ENCODE measurements at regions not wholly inside any gene's neighbourhood (a gene's known extent, or its start where the extent isn't known, plus 50 kb on each side); places are given as distances from the start of the nearest gene placed in this dataset.

- no peak for TF ChIP-seq MXI1 (IDR thresholded peaks at IDR 0.05; ENCODE audit: borderline replicate concordance, low read depth, low read length)
- TF ChIP-seq CEBPB (IDR thresholded peaks at IDR 0.05; ENCODE audit: low read depth, low read length): no peak
- no peak for TF ChIP-seq NFE2L2 (IDR thresholded peaks at IDR 0.05; ENCODE audit: low read depth, low read length)
- TF ChIP-seq ELK1 (IDR thresholded peaks at IDR 0.05; ENCODE audit: borderline replicate concordance, low read depth, low read length): no peak
- no peak for TF ChIP-seq CHD1 (IDR thresholded peaks at IDR 0.05; ENCODE audit: low read depth, low read length)
- TF ChIP-seq POLR2A (IDR thresholded peaks at IDR 0.05; ENCODE audit: low read depth, low read length): no peak
- no peak for TF ChIP-seq BHLHE40 (IDR thresholded peaks at IDR 0.05; ENCODE audit: low read depth, low read length)
- TF ChIP-seq CTCF (conservative IDR thresholded peaks at IDR 0.05; ENCODE audit: low read depth, low read length): no peak
- no peak for TF ChIP-seq MAFK (IDR thresholded peaks at IDR 0.05; ENCODE audit: low read depth, low read length)
- no peak for TF ChIP-seq USF2 (IDR thresholded peaks at IDR 0.05; ENCODE audit: low read depth, low read length)
- TF ChIP-seq FOS (IDR thresholded peaks at IDR 0.05; ENCODE audit: low read depth, low read length): no peak
- ChIA-PET CTCF (no interaction called here), POLR2A (ENCODE audit: unreplicated experiment) (no interaction called here)
- H4K5ac ChIP-seq (ENCODE audit: low read depth, low read length): no peak overlapping the region
- no peak overlapping the region for H2AK5ac ChIP-seq (ENCODE audit: low read depth, low read length)
- ATAC-seq (ENCODE audit: low read depth): no peak
- no peaks in the 10 kb centered on the region for H3K27me3 ChIP-seq (ENCODE audit: control insufficient read depth, insufficient read depth, low read length)
- no peak overlapping the region for H3K27ac ChIP-seq (ENCODE audit: insufficient read depth, low read length)
- no peak overlapping the region for H2BK120ac ChIP-seq (ENCODE audit: low read depth, low read length)
- H3K9ac ChIP-seq (ENCODE audit: low read depth, low read length): no peak overlapping the region
- BruUV-seq (replicated peaks): no TSS peak
- H3K14ac ChIP-seq (replicated peaks; ENCODE audit: low read depth, low read length): no peak overlapping the region
- no peak overlapping the region for H3K4me2 ChIP-seq (ENCODE audit: low read depth, low read length)
- H2BK5ac ChIP-seq (ENCODE audit: low read depth, low read length, poor library complexity, severe bottlenecking): no peak overlapping the region
- H3K36me3 ChIP-seq (ENCODE audit: control insufficient read depth, insufficient read depth, low read length): no peaks in the 10 kb centered on the region
- H3K23ac ChIP-seq (ENCODE audit: low read depth, low read length): no peak overlapping the region
- H2AFZ ChIP-seq (replicated peaks; ENCODE audit: low read length, poor library complexity): no peak overlapping the region
- 60% methylated on average over 1 of the region's 4 CpGs; no CpG with 5 or more reads in 1 of the 2 experiments for WGBS, 2 experiments (ENCODE audit: extremely low coverage in 2 of 2, insufficient read length in 1 of 2)
- no peaks in the 10 kb centered on the region for H3K79me1 ChIP-seq (ENCODE audit: low read depth in 1 of 2, low read length in 2 of 2)
- H2AK9ac ChIP-seq (replicated peaks; ENCODE audit: low read depth, low read length, poor library complexity): no peak overlapping the region
- H3K56ac ChIP-seq (ENCODE audit: extremely low read depth, insufficient read depth, low read length): no peak overlapping the region
- H4K91ac ChIP-seq (ENCODE audit: insufficient read depth, low read depth, low read length): no peak overlapping the region
- no peak overlapping the region for H3K18ac ChIP-seq (ENCODE audit: low read depth, low read length)
- H2BK15ac ChIP-seq (ENCODE audit: low read depth, low read length): no peak overlapping the region
- no peak overlapping the region for H4K8ac ChIP-seq (ENCODE audit: low read depth in 2 of 2, low read length in 2 of 2)
- H4K20me1 ChIP-seq (ENCODE audit: insufficient read depth, low read length): no peaks in the 10 kb centered on the region
- peaks cover 3% of the 10 kb centered on the region for H3K9me1 ChIP-seq (ENCODE audit: insufficient read depth, low read length)
- H3K4me3 ChIP-seq (ENCODE audit: insufficient read depth, low read depth, low read length): no peak overlapping the region
- no peak for DNase-seq
- no peak overlapping the region for H3K4ac ChIP-seq (ENCODE audit: low read depth, low read length)
- dilution Hi-C loops (cut with HindIII; ENCODE audit: low sequenced_read_pairs, unreplicated experiment): no loop called here
- peaks cover 18% of the 10 kb centered on the region for H3K4me1 ChIP-seq (ENCODE audit: control insufficient read depth, insufficient read depth, low read length)
- intact Hi-C loops (cut with micrococcal nuclease): no loop called here
- in situ Hi-C loops (cut with MboI; ENCODE audit: low sequenced_read_pairs): no loop called here
- H2BK20ac ChIP-seq (ENCODE audit: low read depth, low read length): no peak overlapping the region; the same call in 1 of the 2 replicates
- no peaks in the 10 kb centered on the region for H3K9me3 ChIP-seq (ENCODE audit: control insufficient read depth, insufficient read depth, low read length)
Measured at GRCh38 chr16:65309354-65309753, 187.5 kb upstream of the CDH11 start.
